ENCODE measurements at regions not wholly inside any gene's neighbourhood (a gene's known extent, or its start where the extent isn't known, plus 50 kb on each side); places are given as distances from the start of the nearest gene placed in this dataset.
"Not testable (repeated sequence)": the region's sequence is repeated elsewhere in the genome, so short reads cannot be mapped to it uniquely, and the experiment has no call there.

- no peak for DNase-seq (ENCODE audit: low spot score)
These were observed 97.5 kb downstream of the SH3YL1 start for GRCh38 chr2:166381-166780.

DNA sequence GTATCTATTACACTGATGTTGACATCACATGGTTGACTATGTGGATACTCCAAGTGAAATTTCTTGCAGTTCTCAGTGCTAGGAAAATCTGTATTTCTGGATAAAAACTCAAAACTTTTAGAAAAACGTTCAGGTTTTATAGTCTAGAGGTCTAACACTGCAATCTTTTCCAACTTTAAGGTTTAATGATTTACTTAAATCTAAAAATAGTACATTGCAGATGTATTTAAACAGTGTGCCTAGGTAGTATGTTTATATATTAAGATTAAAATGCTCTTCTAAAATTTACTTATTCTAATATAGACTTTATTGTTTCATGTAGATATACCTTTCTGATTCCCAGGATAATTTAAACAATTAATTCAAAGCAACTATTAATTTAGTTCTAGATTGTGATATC, 98.3 kb downstream of the SH3YL1 start:
- DNase-seq (ENCODE audit: low spot score) = no peak

DNA sequence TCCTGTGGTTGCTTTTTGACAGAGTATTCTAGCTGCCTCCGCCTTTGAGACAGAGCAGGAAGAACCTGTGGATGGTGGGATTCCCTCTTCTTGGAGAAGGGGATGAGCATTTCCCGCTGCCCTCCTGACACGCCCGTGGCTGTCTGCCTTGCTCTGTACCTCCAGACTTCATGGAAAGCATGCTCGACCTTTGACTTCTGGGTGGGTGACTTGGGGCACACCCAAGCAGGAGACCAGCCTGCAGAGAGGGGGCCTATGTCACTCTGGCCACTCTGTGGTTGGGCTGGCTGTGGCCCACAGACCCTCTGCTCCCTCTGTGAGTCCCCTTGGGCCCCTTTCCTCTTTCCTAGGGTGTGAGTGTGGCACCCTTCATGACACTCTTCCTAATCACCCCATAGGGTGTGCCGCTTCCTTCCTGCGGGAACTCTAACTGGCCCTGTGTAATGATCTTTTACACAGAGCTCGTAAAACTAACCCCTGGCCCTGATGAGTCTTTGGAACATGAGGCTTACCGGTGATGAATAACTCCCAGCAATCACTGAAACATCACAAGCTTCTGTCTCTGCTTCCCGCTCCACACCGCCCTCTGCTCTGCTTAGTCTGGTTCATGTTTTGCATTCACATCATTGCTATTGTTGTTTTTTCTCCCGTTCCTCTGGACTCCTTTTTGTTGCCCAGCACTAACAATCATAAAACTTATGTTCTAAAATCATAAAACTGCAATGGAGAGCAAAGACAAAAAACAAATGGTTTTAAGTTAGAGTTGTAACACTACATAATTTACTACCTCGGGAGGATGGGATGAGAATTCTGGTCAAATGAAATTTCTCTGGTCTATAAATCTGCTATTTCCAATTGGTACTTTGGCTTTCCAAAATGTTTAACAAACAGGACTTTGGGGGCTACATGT, 101.1 kb downstream of the SH3YL1 start:
- DNase-seq (ENCODE audit: low spot score) = peak; percentile 83

DNA sequence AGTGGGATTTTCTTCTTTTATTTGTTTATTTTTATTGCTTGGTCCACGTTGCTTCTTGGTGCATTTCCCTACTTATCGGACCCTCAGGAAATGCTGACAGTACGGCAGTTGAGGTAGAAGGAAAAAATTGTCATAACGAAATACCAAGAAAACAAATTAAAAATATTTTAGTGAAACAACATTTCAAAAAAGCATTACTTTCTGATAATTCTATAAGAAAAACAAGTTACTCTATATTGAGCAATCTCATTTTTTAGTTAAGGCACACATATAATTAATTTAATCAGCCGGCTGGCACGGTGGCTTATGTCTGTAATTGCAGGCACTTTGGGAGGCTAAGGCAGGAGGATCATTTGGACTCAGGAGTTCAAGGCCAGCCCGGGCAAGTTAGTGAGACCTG, 102.1 kb downstream of the SH3YL1 start:
- DNase-seq (ENCODE audit: low spot score) = no peak

DNA sequence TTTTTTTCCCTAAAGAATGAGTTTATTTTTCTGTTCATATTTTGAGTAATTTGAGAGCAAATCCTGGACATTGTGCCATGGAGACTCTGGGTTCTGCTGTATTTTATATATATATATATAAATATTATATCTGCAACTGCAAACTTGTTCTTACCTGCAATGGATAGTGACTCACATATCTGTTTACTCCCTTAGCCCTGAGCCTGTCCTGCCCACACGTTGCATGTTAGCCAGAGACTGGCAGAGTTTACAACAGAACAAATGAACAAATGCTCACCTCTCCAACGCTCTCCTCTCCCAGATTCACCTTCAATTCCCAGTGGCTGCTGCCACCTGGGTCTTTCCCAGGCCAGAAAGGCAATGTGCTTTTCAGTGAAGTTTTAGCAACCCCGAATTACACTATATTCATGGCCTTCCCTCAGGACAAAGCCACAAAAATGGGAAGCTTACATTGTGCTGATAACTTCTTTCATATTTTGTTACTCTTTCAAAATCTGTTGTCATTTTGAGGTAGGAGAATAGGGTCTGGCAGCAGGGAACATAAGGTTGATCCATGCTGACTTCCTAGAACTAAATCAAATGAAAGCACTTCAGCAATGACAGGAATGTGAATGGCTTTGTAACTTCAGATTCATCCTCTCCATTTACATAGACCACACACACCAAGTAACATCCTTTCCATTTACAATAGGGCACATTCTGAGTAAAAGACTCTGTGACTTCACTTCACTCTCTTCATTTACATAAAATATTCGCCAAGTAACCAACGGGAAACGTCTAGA, 105.4 kb upstream of the FAM110C start:
- DNase-seq (ENCODE audit: low spot score) = no peak

DNA sequence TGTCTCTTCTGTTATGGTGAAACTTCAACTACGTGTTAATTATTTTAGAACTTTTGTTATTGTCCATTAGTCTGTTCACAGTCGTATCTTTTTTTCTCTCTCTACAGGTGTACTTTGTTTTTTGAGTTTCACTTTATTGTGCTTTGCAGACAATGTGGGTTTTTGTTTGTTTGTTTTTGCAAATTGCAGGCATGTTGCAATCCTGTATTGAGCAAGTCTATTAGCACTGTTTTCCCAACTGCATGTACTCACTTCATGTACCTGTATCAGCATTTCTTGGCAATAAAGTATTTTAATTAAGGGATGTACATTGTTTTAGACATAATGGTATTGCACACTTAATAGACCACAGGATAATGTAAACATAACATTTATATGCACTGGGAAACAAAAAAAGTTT, 99.1 kb upstream of the FAM110C start:
- DNase-seq (ENCODE audit: low spot score) = peak; percentile 27

GRCh38 chr2:141611-142010, 95.3 kb upstream of the FAM110C start:
- no peak for DNase-seq (ENCODE audit: low spot score)

DNA sequence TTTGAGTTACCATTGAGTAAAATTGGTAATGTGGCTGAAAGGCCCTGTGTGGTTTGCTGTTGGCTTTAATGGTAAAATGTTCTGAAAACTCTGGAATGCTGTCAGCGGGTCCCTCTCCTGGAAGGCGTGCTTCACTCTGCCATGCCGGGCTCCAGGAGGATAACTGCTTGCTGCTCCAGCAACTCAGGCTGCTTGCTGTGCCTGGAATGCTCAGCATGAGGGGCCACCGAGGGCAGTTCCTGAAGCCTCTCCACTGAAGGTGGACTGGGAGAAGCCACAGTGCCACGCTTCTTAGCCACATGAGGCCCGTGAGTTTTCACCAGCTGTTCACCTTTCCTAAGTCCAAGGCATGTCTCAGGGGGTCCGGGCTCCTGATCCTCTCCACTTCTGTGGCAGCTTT, 90.4 kb upstream of the FAM110C start:
- DNase-seq (ENCODE audit: low spot score) = no peak

- no peak for DNase-seq (ENCODE audit: low spot score)
These were observed 87.6 kb upstream of the FAM110C start for GRCh38 chr2:133675-134593.

- DNase-seq (ENCODE audit: low spot score) = not testable (repeated sequence)
These were observed 80.5 kb upstream of the FAM110C start for GRCh38 chr2:126769-127168.

DNA sequence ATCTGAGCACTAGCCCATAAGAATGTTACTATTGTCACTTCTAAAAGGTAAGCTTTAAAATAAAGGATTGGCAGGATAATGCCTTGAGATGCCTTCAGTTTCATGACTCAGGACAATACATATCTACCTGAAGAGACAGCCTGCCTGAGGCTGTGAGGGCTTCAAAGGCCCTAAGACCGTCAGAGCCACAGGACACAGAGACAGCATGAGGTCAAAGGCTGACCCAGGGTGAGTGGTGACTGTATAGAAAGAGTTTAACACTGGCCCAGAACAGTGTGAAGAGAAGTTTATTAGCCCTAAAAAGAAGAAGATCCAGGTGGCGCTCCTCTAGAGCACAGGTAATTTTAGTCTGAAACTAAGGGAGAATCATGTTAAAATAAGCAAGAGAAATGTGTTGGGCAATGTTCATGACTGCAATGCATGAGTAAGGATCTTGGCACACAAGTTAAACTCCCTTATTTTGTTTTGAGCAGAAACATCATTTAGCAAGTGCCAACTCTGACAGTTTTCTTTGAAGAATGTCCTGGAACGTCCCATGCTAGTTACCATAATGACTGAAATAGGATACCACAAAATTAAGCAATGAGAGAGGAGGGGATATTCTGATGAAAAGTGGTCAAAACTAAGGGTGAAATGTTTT, 78.1 kb upstream of the FAM110C start:
- DNase-seq (ENCODE audit: low spot score) = no peak

DNA sequence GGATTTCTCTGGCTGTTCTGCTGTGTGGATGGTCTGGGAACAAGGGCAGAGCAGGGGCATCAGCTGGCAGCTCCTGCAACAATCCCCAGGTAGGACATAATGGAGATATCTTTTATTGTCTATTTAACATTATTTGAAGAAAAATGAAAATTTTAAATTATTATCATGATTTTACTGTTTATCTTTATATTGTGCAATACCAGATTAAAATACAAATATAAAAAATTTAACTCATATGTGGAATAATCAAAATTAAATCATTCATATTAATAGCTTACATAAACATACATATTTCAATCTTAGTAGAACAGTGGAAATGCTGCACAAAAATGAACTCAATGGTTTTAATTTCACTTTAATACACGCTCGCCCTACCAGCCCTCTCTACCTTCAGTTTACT, 70.6 kb upstream of the FAM110C start:
- DNase-seq (ENCODE audit: low spot score) = no peak

DNA sequence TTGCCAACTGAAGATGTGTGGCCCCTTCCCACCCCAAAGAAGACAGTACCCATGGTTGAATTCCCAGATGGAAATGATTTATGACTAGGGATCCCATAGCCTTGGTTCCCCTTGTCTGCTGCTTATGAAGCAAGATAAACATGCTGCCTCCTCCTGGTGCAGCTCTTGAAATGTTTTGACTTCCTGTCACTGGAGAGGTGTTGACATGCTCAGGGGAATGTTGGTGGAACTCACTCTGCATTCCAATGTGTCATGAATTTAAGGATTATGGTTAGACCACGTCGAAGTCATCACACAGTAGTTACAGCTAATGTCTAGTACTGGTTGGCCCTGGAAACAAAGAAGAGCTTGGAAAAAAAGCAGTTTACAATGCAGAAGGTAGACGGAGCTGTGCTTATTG, 69.0 kb upstream of the FAM110C start:
- peak; percentile 72 for DNase-seq (ENCODE audit: low spot score)

DNA sequence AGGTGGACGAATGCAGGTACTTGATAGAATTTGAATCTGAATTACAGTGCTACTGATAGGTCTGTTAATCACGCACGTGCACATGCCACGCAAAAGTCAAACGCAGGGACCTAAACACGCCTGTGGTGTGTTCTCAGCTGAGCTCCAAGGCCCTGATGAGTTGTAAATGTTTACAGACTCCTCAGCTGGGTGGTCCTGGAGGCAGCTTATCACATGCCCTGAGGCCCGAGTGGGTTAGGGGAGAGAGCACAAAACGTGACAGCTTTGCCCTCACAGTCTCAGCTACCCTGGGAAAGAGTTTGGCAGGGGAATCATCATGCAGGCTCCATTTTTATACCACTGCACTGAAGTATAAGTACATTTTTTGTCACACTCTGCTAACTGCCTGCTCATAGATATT, 68.3 kb upstream of the FAM110C start:
- no peak for DNase-seq (ENCODE audit: low spot score)

DNA sequence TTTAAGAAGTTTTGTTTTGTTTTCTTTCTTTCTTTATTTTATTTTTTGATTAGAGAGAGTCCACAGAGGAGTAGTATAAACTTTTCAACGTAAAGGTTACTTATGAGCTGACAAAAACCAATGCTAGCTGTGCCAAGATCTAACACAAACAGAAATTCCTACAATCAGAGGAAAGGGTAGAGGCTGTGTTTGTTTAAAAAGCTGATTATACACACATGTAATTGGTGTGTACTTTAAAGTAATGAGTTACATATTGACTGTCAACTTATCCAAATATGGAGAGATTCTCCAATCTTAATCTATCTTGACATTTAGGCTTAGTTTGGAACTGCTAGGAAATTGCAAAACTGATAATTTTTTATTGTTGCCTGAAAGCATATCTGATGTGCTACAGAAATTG, 63.7 kb upstream of the FAM110C start:
- no peak for DNase-seq (ENCODE audit: low spot score)

DNA sequence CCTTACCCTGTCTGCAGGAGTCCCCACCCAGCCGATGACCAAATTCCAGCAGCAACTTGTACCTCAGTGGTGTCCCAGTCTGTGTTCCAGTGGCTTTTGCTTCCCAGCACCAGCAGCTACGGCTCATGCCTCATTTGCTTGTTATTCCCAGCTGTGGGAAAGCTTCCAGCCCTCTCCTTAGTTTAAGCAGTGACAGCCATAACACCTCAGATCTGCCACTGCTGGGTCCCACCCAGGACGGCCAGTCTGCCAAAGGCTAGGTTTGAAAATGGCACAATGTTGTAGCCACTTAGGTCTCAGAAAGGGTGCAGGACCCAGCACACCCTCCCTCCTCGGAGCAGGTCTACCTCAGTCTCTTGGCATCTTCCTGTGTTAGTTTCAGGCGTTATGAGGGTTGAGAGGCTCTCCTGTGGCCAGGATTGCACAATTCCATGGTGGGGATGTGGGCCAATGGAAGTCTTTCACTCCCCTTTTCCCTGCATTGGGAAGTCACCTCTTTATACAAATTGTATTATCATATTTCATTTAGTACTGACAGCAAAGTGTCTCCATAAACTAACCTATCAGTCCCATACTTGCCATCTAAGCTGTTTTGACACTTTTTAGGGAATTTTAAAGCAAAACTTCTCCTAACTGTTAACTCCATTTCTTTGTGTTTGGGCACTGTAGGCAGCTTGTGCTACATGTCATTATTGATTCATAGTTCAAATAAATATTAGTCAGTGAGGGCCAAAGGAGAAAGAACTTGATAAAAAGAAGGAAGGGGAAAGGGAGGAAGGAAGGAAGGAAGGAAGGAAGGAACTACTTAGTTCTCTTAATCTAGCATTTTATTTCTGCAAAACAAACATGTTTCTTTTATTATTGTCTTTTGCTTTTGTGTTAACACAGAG, 62.9 kb upstream of the FAM110C start:
- DNase-seq (ENCODE audit: low spot score) = no peak

- no peak for DNase-seq (ENCODE audit: low spot score)
These were observed 54.7 kb upstream of the FAM110C start for GRCh38 chr2:101016-101415.

Measured in SW480 (cell line).